PC-3 (cell line): ENCODE measurements at regions not wholly inside any gene's neighbourhood (a gene's known extent, or its start where the extent isn't known, plus 50 kb on each side); places are given as distances from the start of the nearest gene placed in this dataset.

Experiments used
- EZH2 ChIP-seq: fragments of 300-600 bp; sonication (generic); IDR thresholded peaks from one replicate; pipeline ENCODE4 v1.6.1; 2017; ENCODE audit warnings: antibody characterized with exemption, mild to moderate bottlenecking, low read length; ENCODE audit not compliant: unreplicated experiment
- TF ChIP-seq, protein P1 (sequence below): fragments of 300-600 bp; sonication (generic); conservative IDR thresholded peaks from 2 replicates; pipeline ENCODE4 v1.5.1; 2017; ENCODE audit warnings: antibody characterized with exemption, low read depth, mild to moderate bottlenecking, low read length

DNA sequence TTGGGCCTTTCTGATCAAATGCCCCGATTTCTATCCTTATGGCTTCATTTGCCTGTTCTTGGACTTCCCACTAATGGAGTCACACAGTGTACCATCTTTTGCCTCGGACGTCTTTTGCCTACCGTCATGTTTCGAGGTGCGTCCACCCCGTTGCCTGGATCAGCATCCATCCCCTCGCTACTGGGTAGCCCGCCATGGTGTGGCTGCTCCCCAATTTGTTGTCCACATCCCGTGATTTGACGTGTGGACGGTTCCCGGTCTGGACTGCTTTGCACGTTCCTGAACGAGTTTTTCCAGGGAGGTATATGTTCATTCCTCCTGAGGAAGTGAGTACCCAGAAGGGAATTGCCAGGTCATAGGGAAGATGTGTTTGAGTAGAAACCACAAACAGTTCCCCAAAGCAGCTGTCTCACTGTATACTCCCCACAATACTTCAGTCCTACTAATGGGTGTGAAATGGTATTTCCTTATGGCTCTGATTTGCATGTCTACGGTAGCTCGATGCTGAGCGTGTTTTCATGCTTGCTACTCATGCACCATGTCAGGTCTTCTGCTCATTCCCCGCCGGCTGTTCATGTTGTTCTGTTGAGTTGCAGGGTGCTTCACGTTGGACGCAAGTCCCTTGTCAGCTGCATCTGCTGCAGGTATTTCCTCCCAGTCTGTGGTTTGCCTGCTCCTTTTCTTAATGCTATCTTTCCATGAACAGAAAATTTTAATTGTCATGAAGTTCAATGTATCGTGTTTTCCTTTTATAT lies 86.8 kb upstream of the AFDN start:
- TF ChIP-seq, protein P1, sequence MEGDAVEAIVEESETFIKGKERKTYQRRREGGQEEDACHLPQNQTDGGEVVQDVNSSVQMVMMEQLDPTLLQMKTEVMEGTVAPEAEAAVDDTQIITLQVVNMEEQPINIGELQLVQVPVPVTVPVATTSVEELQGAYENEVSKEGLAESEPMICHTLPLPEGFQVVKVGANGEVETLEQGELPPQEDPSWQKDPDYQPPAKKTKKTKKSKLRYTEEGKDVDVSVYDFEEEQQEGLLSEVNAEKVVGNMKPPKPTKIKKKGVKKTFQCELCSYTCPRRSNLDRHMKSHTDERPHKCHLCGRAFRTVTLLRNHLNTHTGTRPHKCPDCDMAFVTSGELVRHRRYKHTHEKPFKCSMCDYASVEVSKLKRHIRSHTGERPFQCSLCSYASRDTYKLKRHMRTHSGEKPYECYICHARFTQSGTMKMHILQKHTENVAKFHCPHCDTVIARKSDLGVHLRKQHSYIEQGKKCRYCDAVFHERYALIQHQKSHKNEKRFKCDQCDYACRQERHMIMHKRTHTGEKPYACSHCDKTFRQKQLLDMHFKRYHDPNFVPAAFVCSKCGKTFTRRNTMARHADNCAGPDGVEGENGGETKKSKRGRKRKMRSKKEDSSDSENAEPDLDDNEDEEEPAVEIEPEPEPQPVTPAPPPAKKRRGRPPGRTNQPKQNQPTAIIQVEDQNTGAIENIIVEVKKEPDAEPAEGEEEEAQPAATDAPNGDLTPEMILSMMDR, result no peak
- TF ChIP-seq EZH2, result no peak
